ENCODE measurements at regions not wholly inside any gene's neighbourhood (a gene's known extent, or its start where the extent isn't known, plus 50 kb on each side); places are given as distances from the start of the nearest gene placed in this dataset.

- no peak for DNase-seq (ENCODE audit: low read depth)
These were observed 102.9 kb upstream of the HAAO start for GRCh38 chr2:42895134-42895790.

DNA sequence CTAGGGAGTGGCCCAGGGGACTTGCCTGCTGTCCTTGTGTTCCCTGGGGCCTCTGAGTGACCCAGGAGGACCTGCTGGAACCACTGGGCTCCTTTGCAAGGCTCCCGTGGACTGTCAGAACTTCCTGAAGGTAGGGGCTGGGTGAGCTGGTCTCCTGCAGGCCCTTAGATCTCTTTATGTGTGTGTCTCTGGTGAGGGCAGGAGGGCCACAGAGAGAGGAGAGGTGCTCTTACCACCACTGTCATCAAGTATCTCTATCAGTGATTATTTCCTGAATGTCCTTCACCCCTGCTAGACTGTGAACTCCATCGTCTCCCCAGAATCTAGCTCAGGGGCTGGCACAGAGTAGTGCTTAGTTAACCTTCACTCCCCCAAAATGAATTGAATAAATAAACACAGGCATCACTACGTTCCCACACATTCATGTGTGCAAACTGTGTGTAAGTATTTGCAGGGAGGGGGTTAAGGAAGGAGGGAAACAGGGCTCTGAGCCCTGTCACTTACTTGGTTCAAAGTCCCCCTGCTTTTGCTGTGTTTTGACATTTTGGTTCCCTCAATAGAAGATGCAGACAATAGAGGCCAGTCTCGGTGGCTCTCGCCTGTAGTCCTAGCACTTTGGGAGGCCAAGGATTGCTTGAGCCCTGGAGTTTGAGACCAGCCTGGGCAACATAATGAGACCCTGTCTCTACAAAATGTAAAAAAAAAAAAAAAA, 100.8 kb upstream of the HAAO start:
- no peak for DNase-seq (ENCODE audit: low read depth)

DNA sequence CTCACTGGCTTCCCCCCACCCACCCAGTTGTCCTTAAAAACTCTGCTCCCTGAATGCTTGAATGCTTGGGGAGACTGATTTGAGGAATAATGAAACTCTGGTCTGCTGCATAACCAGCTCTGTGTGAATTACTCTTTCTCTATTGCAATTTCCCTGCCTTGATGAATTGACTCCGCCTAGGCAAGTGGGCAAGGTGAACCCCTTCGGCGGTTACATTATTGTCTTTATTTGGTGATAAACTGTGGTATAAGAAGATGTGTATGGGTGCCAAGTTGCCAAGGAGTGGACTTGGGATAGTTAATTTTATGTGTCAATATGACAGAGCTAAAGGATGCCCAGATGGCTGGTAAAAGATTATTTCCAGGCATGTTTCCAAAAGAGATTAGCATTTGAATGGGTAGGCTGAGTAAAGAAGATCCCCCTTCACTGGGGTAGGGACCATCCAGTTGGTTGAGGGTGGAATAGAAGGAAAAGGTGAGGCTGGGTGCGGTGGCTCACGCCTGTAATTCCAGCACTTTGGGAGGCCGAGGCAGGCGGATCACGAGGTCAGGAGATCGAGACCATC, 98.5 kb upstream of the HAAO start:
- no peak for DNase-seq (ENCODE audit: low read depth)

- DNase-seq (ENCODE audit: low read depth): no peak
These were observed 96.2 kb upstream of the HAAO start for GRCh38 chr2:42888321-42889245.

GRCh38 chr2:42886921-42887320, 94.5 kb upstream of the HAAO start:
- no peak for DNase-seq (ENCODE audit: low read depth)

DNA sequence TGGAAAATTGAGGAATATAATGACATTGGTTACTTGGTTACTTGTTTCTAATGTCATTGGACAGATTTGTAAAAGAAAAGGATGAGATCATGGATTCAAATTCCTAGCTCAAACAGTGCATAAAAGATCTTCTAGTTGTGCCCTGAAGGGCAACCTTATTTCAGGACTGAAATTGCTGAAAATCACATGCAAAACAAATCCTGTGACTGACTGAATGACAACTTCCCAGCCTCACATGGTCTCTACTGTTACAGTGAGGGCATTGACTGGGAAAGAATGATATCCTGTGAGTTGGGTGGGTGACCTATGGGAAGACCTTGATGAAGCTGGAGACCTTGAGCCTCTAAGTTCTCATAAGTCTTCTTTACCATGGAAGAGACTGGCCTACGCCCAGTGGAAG, 90.4 kb upstream of the HAAO start:
- no peak for DNase-seq (ENCODE audit: low read depth)

DNA sequence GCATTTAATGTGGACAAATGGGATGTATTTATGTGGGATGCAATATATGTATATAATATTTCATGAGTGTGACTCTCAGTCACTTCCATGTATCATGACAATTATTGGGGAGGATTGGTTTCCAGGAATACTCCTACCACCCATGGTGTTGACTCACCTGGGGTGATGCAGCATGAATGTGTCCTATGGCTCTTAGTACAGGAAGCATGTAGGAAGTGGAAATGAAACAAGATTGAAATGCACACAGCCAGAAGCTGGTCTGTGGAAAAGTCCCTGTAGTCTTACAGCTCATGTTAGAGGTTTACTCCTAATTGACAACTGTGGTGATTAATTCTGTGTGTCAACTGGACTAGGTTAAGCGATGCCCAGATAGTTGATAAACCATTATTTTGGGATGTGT, 89.3 kb upstream of the HAAO start:
- no peak for DNase-seq (ENCODE audit: low read depth)

- no peak for DNase-seq (ENCODE audit: low read depth)
These were observed 88.6 kb upstream of the HAAO start for GRCh38 chr2:42880738-42881690.

- no peak for DNase-seq (ENCODE audit: low read depth)
These were observed 87.7 kb upstream of the HAAO start for GRCh38 chr2:42879913-42880737.

DNA sequence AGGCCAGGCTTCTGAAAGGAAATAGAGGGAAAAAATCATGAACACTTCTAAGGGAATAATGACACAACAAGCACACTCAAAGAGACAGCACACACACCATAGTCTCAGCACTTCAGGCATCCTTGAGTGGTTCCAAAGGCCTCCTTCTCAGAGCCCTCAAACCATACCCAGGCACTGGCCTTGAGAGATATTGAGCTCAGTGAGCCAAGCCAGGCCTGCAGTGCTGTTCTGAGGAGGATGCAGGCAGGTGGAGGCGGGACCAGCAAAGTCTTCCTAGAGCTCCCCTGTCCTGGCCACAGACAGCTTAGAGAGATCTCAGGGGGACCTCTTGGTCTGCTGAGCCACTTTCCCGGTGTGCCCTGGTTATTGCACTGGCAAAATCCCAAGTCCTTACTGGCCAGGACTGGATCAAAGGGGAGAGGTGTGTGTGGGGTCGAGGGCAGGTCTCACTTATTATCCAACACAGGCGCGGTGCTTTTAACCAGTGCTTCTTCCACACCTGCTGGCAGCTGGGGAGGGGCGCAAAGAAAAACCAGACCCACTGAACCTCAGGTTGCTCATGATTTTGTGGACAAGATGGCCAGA, 86.8 kb upstream of the HAAO start:
- DNase-seq (ENCODE audit: low read depth): no peak

- DNase-seq (ENCODE audit: low read depth): peak; percentile 3
These were observed 86.2 kb upstream of the HAAO start for GRCh38 chr2:42878581-42878980.

DNA sequence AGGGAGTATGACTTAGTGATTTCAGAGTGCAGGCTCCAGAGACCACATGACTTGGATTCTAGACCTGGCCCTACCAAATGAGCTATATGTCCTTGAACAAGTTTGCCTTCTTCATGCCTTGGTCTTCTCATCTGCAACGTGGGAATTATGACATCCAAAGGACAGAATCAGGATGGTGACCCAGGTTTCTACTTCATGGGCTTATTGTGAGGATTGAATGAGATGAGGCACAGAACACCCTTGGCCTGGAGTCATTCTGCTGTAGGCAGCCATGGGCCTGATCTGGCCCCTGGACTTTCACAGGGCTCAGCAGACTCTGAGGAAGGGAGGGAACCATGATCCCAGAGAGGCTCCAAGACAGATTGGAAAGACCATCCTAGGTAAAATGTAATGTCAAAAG, 85.6 kb upstream of the HAAO start:
- DNase-seq (ENCODE audit: low read depth): no peak

- no peak for DNase-seq (ENCODE audit: low read depth)
These were observed 85.1 kb upstream of the HAAO start for GRCh38 chr2:42877511-42877910.

DNA sequence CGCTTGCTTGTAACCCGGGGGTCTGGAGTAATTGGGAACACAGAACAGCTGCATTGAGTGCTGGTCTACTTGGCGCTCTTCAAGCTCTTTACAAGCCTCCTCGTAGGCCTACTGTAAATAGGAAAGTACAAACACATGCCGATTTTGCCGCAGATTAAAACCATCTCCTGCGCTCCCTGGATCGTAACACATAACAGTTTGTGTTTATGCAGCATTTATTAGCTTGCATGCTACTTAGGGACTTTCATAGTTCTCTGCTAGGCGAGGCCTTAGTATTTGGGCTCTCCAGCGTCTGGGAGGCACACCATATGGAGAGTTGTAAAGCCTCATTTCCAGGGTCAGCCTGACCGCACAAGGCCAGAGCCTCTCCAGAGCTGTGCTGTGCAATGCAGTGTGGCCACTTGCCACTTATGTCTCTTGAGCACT, 84.0 kb upstream of the HAAO start:
- no peak for DNase-seq (ENCODE audit: low read depth)

GRCh38 chr2:42875880-42876279, 83.5 kb upstream of the HAAO start:
- no peak for DNase-seq (ENCODE audit: low read depth)

DNA sequence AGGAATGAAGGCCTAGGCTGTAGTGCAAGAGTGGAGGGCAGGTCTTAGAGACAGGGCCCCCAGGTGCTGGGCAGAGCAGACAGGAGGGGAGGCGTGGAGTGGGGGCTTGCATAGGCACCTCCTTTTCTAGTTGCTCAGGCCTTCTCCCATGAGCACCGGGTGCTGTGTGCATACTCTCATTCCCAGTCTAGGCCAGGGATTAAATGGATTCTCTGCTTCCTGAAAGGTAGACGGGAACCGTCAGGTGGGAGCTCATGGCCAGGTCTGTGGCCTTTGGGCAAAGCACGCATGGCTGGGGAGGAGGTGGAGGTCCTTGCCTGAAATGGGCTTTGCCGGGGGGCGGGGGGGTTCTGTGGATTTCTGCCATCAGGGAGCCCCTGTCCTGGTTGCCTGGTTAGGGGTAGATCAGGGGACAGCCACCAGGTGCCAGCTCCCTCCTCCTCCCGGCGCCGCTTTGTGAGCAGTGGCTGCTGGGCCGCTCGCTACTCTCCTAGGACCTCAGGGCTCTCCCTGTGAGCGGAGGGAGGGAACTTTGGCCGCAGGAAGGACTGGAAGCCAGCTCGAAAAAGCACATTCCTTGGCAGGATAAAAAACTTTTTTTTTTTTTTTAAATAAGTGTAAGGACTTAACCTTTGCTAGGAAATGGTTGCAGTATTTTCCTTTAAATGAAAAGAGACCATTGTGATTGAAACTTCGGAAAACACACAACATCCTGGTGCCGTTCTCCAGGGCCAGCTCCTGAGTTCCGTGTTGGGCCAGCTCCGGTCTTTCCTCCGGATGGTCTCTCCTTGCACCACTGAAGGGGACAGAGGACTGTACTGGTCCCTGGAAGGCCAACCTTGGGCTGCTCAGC, 82.8 kb upstream of the HAAO start:
- DNase-seq (ENCODE audit: low read depth): no peak

GRCh38 chr2:42872721-42873120, 80.3 kb upstream of the HAAO start:
- no peak for DNase-seq (ENCODE audit: low read depth)

DNA sequence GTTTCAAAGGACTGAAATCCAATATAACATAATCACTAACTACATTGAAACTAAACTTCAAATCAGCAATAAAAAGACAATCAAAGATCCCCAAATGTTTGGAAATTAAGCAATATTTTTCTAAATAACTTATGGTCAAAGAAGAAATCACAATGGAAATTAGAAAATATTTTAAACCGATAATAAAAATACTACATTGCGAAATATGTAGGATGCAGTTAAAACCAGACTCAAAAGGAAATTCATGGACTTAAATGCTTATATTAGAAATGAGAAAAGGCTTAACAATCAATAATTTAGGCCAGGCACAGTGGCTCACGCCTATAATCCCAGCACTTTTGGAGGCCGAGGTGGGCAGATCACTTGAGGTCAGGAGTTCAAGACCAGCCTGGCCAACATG, 79.0 kb upstream of the HAAO start:
- no peak for DNase-seq (ENCODE audit: low read depth)

DNA sequence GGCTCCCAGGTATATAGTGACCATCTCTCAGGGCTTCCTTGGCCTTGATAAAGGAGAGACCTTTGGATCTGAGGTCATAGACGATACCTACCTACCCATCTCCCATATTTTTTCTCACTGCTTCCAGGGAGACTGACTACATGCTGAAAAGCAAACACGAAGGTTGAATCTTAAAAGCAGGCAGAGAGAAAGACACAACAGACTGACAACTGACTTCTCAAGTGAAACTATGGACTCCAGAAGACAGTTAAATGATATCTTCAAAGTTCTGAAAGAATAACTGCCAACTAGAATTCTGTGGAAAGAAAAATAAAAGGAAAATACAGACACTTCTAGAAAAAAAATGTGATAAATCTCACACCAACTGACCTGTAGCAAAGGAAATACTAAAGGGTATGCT, 76.5 kb upstream of the HAAO start:
- no peak for DNase-seq (ENCODE audit: low read depth)
